MM.1S (cell line): ENCODE measurements at regions not wholly inside any gene's neighbourhood (a gene's known extent, or its start where the extent isn't known, plus 50 kb on each side); places are given as distances from the start of the nearest gene placed in this dataset.

ENCODE experiments used
- EZH2phosphoT487 ChIP-seq: fragments of 300-600 bp; sonication (generic); IDR thresholded peaks from 2 replicates; pipeline ENCODE4 v1.6.1; 2018; ENCODE audit warnings: antibody characterized with exemption, low read length
- TF ChIP-seq, protein P1 (sequence below): fragments of 300-600 bp; sonication (generic); IDR thresholded peaks from 2 replicates; pipeline ENCODE4 v1.5.1; 2016; ENCODE audit warnings: antibody characterized with exemption, low read length, mixed read lengths

DNA sequence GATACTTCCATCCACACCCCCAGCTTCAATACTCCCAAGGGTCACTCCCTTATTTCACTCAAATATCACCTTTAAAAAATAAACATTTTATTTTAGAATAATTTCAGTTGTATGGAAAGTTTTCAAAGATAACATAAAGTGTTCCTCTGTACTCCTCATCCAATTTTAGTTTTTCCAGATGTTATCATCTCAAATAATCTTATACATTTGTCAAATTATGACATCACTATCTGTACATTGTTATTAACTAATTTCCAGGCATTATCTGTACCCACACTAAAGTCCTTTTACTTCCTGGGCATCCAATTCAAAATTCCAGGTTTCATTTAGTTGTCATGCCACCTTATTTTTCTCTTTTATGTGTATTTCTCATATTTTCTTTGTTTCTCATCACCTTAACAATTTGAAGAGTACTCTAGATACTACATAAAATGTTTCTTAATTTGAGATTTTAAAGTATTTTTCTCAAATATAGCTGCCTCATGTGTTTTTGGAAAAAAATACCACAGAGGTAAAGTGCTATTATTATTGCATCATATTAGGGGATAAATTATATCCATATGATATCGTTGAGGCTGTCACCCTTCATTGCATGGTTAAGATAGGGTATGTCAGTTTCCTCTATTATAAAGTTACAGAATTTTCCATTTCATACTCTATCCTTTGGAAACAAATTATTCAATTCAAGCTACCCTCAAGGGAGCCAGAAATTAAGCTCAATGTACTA lies 571.0 kb downstream of the SLC6A15 start:
- TF ChIP-seq, protein P1, sequence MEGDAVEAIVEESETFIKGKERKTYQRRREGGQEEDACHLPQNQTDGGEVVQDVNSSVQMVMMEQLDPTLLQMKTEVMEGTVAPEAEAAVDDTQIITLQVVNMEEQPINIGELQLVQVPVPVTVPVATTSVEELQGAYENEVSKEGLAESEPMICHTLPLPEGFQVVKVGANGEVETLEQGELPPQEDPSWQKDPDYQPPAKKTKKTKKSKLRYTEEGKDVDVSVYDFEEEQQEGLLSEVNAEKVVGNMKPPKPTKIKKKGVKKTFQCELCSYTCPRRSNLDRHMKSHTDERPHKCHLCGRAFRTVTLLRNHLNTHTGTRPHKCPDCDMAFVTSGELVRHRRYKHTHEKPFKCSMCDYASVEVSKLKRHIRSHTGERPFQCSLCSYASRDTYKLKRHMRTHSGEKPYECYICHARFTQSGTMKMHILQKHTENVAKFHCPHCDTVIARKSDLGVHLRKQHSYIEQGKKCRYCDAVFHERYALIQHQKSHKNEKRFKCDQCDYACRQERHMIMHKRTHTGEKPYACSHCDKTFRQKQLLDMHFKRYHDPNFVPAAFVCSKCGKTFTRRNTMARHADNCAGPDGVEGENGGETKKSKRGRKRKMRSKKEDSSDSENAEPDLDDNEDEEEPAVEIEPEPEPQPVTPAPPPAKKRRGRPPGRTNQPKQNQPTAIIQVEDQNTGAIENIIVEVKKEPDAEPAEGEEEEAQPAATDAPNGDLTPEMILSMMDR = no peak
- no peak for TF ChIP-seq EZH2phosphoT487
